Parathyroid adenoma (tissue), 2 donors: ENCODE measurements at regions not wholly inside any gene's neighbourhood (a gene's known extent, or its start where the extent isn't known, plus 50 kb on each side); places are given as distances from the start of the nearest gene placed in this dataset.

Experiments
- H2AFZ ChIP-seq: fragments of 300-600 bp; sonication (generic); one replicate; pipeline ENCODE4 v1.7.0; 2017; ENCODE audit warnings: antibody characterized with exemption, mild to moderate bottlenecking
- H3K27ac ChIP-seq: fragments of 300-600 bp; sonication (generic); one replicate; pipeline ENCODE4 v1.7.0; 2017
- H3K27me3 ChIP-seq: fragments of 300-600 bp; sonication (generic); one replicate; pipeline ENCODE4 v1.7.0; 2017; ENCODE audit warnings: low read length; ENCODE audit not compliant: control insufficient read depth, insufficient read depth
- H3K36me3 ChIP-seq: fragments of 300-600 bp; sonication (generic); one replicate; pipeline ENCODE4 v1.7.0; 2017; ENCODE audit warnings: low read length; ENCODE audit not compliant: control insufficient read depth, insufficient read depth
- H3K4me1 ChIP-seq: fragments of 300-600 bp; sonication (generic); one replicate; pipeline ENCODE4 v1.7.0; 2017; ENCODE audit warnings: control low read depth
- H3K4me2 ChIP-seq: fragments of 300-600 bp; sonication (generic); one replicate; pipeline ENCODE4 v1.7.0; 2017; ENCODE audit warnings: low read length
- H3K4me3 ChIP-seq: fragments of 300-600 bp; sonication (generic); one replicate; pipeline ENCODE4 v1.7.0; 2017; ENCODE audit warnings: low read depth, low read length
- H3K79me2 ChIP-seq: fragments of 300-600 bp; sonication (generic); one replicate; pipeline ENCODE4 v1.7.0; 2017; ENCODE audit warnings: control low read depth
- H3K9ac ChIP-seq: fragments of 300-600 bp; sonication (generic); one replicate; pipeline ENCODE4 v1.7.0; 2017; ENCODE audit warnings: mild to moderate bottlenecking
- H3K9me3 ChIP-seq: fragments of 300-600 bp; sonication (generic); one replicate; pipeline ENCODE4 v1.7.0; 2017; ENCODE audit warnings: low read length; ENCODE audit not compliant: control insufficient read depth
- CTCF ChIP-seq: fragments of 300-600 bp; sonication (generic); IDR thresholded peaks from one replicate; pipeline ENCODE4 v1.7.0; 2017; ENCODE audit warnings: antibody characterized with exemption, mild to moderate bottlenecking
- donor health status: primary hyperparathyroidism.

DNA sequence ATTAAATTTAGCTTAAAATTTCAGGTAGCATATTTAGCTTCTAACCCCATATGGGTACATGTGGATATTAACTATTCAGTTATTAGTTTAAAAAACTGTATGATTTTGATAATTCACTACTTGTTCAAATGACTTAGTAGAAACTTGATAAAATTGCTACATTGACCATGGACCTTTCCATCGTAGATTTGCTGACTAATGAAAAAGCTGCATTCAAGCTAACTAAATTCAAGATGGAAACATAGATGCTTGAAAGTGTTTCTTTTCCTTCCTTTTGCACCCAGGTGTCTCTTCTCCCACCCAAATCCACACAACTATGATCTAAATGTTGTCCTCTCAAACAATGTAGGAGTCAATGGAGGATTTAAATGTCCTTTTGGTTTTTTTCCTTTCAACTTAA is 439.2 kb downstream of the TBC1D4 start:
- Histone ChIP-seq H3K4me1 (no peaks in the 10 kb centered on the region), H3K9me3 (no peaks in the 10 kb centered on the region), H3K4me3 (no peak overlapping the region), H3K36me3 (no peaks in the 10 kb centered on the region), H3K27me3 (no peaks in the 10 kb centered on the region), H3K9ac (no peak overlapping the region), H3K4me2 (no peak overlapping the region), H3K27ac (no peak overlapping the region), H2AFZ (no peak overlapping the region), H3K79me2 (no peaks in the 10 kb centered on the region)
- no peak for TF ChIP-seq CTCF

DNA sequence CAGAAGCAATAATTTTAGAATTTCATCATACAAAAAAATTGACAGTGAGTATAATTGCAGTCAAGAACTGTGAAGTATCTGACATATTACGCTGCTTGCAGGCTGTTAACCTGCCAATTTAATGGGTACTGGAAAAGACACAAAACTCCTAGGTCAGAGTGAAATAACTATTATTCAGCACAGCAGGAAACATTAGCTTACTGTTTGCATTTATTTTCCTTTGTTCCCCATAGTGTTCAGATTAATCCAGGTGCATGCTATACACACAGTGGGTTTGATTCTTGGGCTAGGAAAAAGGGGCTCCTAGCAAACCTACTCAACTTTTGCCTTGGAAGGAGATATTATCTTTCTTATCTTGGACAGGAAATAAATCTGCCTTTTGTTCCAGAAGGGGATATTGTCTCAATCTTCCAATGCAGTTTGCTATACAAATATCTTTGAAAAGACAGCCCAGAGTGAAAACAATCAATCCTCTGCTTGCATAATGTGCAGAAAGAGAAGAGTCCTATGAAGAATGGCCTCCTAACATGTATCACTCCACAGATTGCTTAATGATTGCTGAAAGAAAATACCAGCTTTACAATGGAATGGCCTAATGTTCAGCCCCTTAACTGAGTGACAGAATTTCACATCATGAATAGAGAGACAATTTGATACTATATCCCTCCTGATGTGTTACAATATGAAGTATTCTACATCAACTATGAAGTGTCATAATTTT is 443.4 kb downstream of the TBC1D4 start:
- Histone ChIP-seq H3K79me2 (no peaks in the 10 kb centered on the region), H3K36me3 (no peaks in the 10 kb centered on the region), H3K9ac (no peak overlapping the region), H3K9me3 (no peaks in the 10 kb centered on the region), H3K4me1 (no peaks in the 10 kb centered on the region), H3K27me3 (no peaks in the 10 kb centered on the region), H3K4me2 (no peak overlapping the region), H3K27ac (no peak overlapping the region), H3K4me3 (no peak overlapping the region), H2AFZ (no peak overlapping the region)
- no peak for TF ChIP-seq CTCF

GRCh38 chr13:75025956-75026355 is 456.0 kb downstream of the TBC1D4 start:
- H3K9me3 ChIP-seq: no peaks in the 10 kb centered on the region
- no peaks in the 10 kb centered on the region for H3K27me3 ChIP-seq
- no peaks in the 10 kb centered on the region for H3K4me1 ChIP-seq
- no peak overlapping the region for H2AFZ ChIP-seq
- H3K79me2 ChIP-seq: no peaks in the 10 kb centered on the region
- H3K4me3 ChIP-seq: no peak overlapping the region
- no peak overlapping the region for H3K27ac ChIP-seq
- no peak overlapping the region for H3K4me2 ChIP-seq
- no peak overlapping the region for H3K9ac ChIP-seq
- no peak for TF ChIP-seq CTCF
- no peaks in the 10 kb centered on the region for H3K36me3 ChIP-seq

DNA sequence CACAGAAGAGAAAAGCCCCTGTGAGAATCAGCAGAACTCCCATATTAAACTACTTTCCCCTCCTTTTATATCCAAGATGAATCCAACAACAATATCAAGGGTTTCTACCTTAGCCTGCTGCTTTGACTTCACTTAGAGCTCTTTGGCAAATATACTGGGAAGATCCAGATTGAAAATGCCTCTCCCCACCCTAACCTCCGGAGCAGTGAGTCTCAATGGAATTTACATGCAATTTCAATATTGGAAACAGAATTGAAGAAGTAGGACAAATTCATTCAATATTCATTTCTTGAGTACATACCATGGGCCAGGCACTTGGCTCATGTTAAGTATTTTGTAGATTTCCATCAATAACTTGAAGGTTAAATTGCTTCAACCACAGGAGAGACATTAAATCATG is 457.4 kb downstream of the TBC1D4 start:
- Histone ChIP-seq H3K9me3 (no peaks in the 10 kb centered on the region), H3K79me2 (no peaks in the 10 kb centered on the region), H3K27ac (no peak overlapping the region), H3K4me2 (no peak overlapping the region), H3K4me3 (no peak overlapping the region), H3K9ac (no peak overlapping the region), H3K4me1 (no peaks in the 10 kb centered on the region), H3K36me3 (no peaks in the 10 kb centered on the region), H3K27me3 (no peaks in the 10 kb centered on the region), H2AFZ (no peak overlapping the region)
- no peak for TF ChIP-seq CTCF

DNA sequence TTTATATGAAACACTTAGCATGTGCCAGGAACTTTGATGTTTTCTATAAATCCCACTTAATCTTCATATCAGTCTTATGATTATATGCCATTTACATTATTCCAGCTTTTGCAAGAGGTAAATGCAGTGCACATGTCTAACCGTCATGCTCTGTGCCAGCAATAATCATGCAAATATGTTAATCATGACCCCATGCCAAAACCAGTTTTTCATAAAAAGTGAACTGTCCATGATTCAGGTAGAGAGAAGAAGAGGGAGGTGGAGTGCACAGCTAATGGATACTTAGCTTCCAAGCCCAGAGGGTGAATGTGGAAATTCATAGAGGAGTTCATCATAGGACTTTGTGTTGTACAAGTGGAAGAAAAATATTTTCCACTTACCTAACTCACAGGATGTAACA is 458.4 kb downstream of the TBC1D4 start:
- no peak for TF ChIP-seq CTCF
- H3K9ac ChIP-seq: no peak overlapping the region
- no peaks in the 10 kb centered on the region for H3K27me3 ChIP-seq
- no peak overlapping the region for H3K27ac ChIP-seq
- H2AFZ ChIP-seq: no peak overlapping the region
- H3K9me3 ChIP-seq: no peaks in the 10 kb centered on the region
- no peaks in the 10 kb centered on the region for H3K4me1 ChIP-seq
- H3K79me2 ChIP-seq: no peaks in the 10 kb centered on the region
- no peak overlapping the region for H3K4me3 ChIP-seq
- no peak overlapping the region for H3K4me2 ChIP-seq
- no peaks in the 10 kb centered on the region for H3K36me3 ChIP-seq
